Ovary (tissue), 3 donors: ENCODE measurements at regions not wholly inside any gene's neighbourhood (a gene's known extent, or its start where the extent isn't known, plus 50 kb on each side); places are given as distances from the start of the nearest gene placed in this dataset.
"Not testable (repeated sequence)": the region's sequence is repeated elsewhere in the genome, so short reads cannot be mapped to it uniquely, and the experiment has no call there.

Experiments
- EP300 ChIP-seq: sonication (generic); formaldehyde crosslinking; IDR thresholded peaks from one replicate; pipeline ENCODE4 v1.6.1; 2017; ENCODE audit warnings: antibody characterized with exemption
- POLR2A ChIP-seq: fragments of 450-650 bp; IDR thresholded peaks from one replicate; pipeline ENCODE4 v1.6.1; 2017; ENCODE audit warnings: antibody characterized with exemption, mild to moderate bottlenecking, moderate library complexity
- TF ChIP-seq, protein P1 (sequence below), 3 donors: fragments of 450-650 bp in 2 of 3; fragments of 200-600 bp in 1 of 3; IDR thresholded peaks; one replicate each; pipeline versions ENCODE4 v1.5.1 to v1.8.0; 2016 to 2022; ENCODE audit warnings: antibody characterized with exemption in 3 of 3, mild to moderate bottlenecking in 1 of 3
- donor health status: DM: no; HTN: no; CAD: no.

DNA sequence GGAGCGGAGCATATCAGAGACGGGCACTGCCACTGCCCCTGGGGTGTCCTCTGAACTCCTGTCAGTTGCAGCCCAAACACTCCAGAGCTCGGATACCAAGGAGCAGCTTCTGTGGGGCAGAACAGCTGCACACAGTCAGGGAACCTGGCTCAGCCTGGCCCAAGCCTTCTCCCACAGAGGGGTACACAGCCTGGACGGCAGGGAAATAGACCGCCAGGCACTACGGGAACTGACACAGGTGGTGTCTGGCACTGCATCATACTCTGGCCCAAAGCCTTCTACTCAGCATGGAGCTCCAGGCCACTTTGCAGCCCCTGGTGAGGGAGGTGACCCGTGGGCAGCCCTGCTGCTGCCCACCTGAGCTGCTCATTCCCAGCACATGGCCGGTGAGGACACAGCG lies 204.5 kb downstream of the CEP170 start:
- TF ChIP-seq POLR2A, EP300: not testable (repeated sequence)
- TF ChIP-seq, protein P1, sequence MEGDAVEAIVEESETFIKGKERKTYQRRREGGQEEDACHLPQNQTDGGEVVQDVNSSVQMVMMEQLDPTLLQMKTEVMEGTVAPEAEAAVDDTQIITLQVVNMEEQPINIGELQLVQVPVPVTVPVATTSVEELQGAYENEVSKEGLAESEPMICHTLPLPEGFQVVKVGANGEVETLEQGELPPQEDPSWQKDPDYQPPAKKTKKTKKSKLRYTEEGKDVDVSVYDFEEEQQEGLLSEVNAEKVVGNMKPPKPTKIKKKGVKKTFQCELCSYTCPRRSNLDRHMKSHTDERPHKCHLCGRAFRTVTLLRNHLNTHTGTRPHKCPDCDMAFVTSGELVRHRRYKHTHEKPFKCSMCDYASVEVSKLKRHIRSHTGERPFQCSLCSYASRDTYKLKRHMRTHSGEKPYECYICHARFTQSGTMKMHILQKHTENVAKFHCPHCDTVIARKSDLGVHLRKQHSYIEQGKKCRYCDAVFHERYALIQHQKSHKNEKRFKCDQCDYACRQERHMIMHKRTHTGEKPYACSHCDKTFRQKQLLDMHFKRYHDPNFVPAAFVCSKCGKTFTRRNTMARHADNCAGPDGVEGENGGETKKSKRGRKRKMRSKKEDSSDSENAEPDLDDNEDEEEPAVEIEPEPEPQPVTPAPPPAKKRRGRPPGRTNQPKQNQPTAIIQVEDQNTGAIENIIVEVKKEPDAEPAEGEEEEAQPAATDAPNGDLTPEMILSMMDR (IDR thresholded peaks at IDR 0.05) = not testable (repeated sequence)
